ENCODE measurements at regions not wholly inside any gene's neighbourhood (a gene's known extent, or its start where the extent isn't known, plus 50 kb on each side); places are given as distances from the start of the nearest gene placed in this dataset.
A peak's percentile ranks its signal among the peaks of the same experiment; 100 is the strongest.

- H3K27ac Mint-ChIP-seq: no peak overlapping the region
- no peak overlapping the region for H3K4me3 Mint-ChIP-seq
- H3K4me1 Mint-ChIP-seq (ENCODE audit: unreplicated experiment): peaks cover 20% of the 10 kb centered on the region
- TF ChIP-seq, protein P1, sequence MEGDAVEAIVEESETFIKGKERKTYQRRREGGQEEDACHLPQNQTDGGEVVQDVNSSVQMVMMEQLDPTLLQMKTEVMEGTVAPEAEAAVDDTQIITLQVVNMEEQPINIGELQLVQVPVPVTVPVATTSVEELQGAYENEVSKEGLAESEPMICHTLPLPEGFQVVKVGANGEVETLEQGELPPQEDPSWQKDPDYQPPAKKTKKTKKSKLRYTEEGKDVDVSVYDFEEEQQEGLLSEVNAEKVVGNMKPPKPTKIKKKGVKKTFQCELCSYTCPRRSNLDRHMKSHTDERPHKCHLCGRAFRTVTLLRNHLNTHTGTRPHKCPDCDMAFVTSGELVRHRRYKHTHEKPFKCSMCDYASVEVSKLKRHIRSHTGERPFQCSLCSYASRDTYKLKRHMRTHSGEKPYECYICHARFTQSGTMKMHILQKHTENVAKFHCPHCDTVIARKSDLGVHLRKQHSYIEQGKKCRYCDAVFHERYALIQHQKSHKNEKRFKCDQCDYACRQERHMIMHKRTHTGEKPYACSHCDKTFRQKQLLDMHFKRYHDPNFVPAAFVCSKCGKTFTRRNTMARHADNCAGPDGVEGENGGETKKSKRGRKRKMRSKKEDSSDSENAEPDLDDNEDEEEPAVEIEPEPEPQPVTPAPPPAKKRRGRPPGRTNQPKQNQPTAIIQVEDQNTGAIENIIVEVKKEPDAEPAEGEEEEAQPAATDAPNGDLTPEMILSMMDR (conservative IDR thresholded peaks at IDR 0.05): no peak
- peaks cover 3% of the 10 kb centered on the region for H3K36me3 Mint-ChIP-seq
- no peaks in the 10 kb centered on the region for H3K27me3 Mint-ChIP-seq
- DNase-seq (ENCODE audit: extremely low spot score, unreplicated experiment): no peak
- H3K9me3 Mint-ChIP-seq: peaks cover 3% of the 10 kb centered on the region
Observed at GRCh38 chr2:106314444-106314843, 120.3 kb upstream of the UXS1 start.

- TF ChIP-seq, protein P1 (conservative IDR thresholded peaks at IDR 0.05): no peak
- Mint-ChIP-seq H3K4me1 (ENCODE audit: unreplicated experiment) (peaks cover 17% of the 10 kb centered on the region), H3K27ac (peak overlapping the region; percentile 61), H3K9me3 (peaks cover 3% of the 10 kb centered on the region), H3K27me3 (no peaks in the 10 kb centered on the region), H3K4me3 (no peak overlapping the region), H3K36me3 (peaks cover 3% of the 10 kb centered on the region)
- DNase-seq (ENCODE audit: extremely low spot score, unreplicated experiment): no peak
Observed at GRCh38 chr2:106311041-106311370, 116.9 kb upstream of the UXS1 start.

- Mint-ChIP-seq H3K27me3 (no peaks in the 10 kb centered on the region), H3K27ac (no peak overlapping the region), H3K36me3 (no peaks in the 10 kb centered on the region), H3K9me3 (peaks cover 5% of the 10 kb centered on the region), H3K4me1 (ENCODE audit: unreplicated experiment) (peaks cover 12% of the 10 kb centered on the region), H3K4me3 (no peak overlapping the region)
- TF ChIP-seq, protein P1 (conservative IDR thresholded peaks at IDR 0.05): no peak
- DNase-seq (ENCODE audit: extremely low spot score, unreplicated experiment): no peak
Observed at GRCh38 chr2:106307860-106308259, 113.8 kb upstream of the UXS1 start.

GRCh38 chr2:106306387-106306786 is 112.3 kb upstream of the UXS1 start:
- TF ChIP-seq, protein P1 (conservative IDR thresholded peaks at IDR 0.05): no peak
- no peaks in the 10 kb centered on the region for H3K36me3 Mint-ChIP-seq
- DNase-seq (ENCODE audit: extremely low spot score, unreplicated experiment): no peak
- H3K27ac Mint-ChIP-seq: no peak overlapping the region
- H3K4me3 Mint-ChIP-seq: no peak overlapping the region
- H3K9me3 Mint-ChIP-seq: peaks cover 5% of the 10 kb centered on the region
- peaks cover 10% of the 10 kb centered on the region for H3K4me1 Mint-ChIP-seq (ENCODE audit: unreplicated experiment)
- no peaks in the 10 kb centered on the region for H3K27me3 Mint-ChIP-seq

DNA sequence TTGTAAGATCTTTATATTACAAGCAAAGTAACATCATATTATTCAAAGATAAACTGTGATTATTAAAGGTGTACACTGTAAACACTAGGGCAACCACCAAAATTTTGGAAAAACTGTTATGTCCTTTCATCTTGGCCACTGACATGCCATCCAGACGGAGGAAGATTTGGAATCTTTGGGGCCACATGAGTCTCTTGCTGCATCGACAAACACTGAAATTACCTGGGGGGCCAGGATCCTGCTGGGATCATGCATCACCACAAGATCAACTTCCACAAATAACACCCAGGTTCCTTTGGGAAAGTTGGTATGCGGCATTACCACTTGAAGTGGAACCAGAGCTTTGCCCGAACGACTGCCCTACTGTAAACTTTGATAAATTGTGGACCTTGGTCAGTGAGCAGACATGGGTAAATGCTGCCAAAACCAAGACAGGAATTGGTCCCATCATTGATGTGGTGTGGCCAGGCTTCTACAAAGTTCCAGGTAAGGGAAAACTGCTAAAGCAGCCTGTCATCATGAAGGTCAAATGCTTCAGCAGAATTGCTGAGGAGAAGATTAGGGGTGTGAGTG is 110.6 kb upstream of the UXS1 start:
- H3K36me3 Mint-ChIP-seq: no peaks in the 10 kb centered on the region

More for the DNA sequence above, 110.6 kb upstream of the UXS1 start:
- Mint-ChIP-seq H3K9me3 (peaks cover 5% of the 10 kb centered on the region), H3K27ac (no peak overlapping the region), H3K4me3 (no peak overlapping the region), H3K4me1 (ENCODE audit: unreplicated experiment) (peaks cover 4% of the 10 kb centered on the region), H3K27me3 (no peaks in the 10 kb centered on the region)
- DNase-seq (ENCODE audit: extremely low spot score, unreplicated experiment): no peak
- TF ChIP-seq, protein P1 (conservative IDR thresholded peaks at IDR 0.05): no peak
